SK-N-SH (cell line): ENCODE measurements at regions not wholly inside any gene's neighbourhood (a gene's known extent, or its start where the extent isn't known, plus 50 kb on each side); places are given as distances from the start of the nearest gene placed in this dataset.

ENCODE experiments used
- CTCF ChIA-PET: fragments of 300-600, 350-600 bp; formaldehyde crosslinking; extraction: SDS; loops from one replicate; lab custom pipeline; 2021; lab: Yijun Ruan, JAX
- POLR2A ChIA-PET: fragments of 350-600 bp; sonication (Branson Sonifier 250); formaldehyde crosslinking; extraction: SDS; loops from one replicate; lab custom pipeline; 2020; ENCODE audit warnings: antibody characterized with exemption, inconsistent platforms; lab: Yijun Ruan, JAX
- DNase-seq: peaks from one replicate; pipeline ENCODE4 v3.0.0; 2012
- H2AFZ ChIP-seq: fragments of 200-600 bp; sonication (generic); 2 replicates; pipeline ENCODE4 v1.8.1; 2016; ENCODE audit warnings: antibody characterized with exemption, mild to moderate bottlenecking, low read depth
- H3F3A ChIP-seq: fragments of 200-600 bp; sonication (generic); replicated peaks from 2 replicates; pipeline ENCODE3; 2016; ENCODE audit warnings: antibody characterized with exemption, mild to moderate bottlenecking; ENCODE audit not compliant: insufficient read depth
- H3K27ac ChIP-seq, 2 experiments: fragments of 200-500 bp in 1 of 2; fragments of 200-600 bp in 1 of 2; sonication (Bioruptor generic) in 1 of 2; sonication (generic), shearing (Covaris generic) in 1 of 2; 2 replicates each; pipeline versions ENCODE4 v1.5.1 to v1.6.1; 2014 to 2016; ENCODE audit warnings: low read depth in 2 of 2, inconsistent platforms in 1 of 2, low read length in 1 of 2, mild to moderate bottlenecking in 1 of 2, mixed read lengths in 1 of 2
- H3K27me3 ChIP-seq: fragments of 200-600 bp; sonication (generic), shearing (Covaris generic); 2 replicates; pipeline ENCODE4 v1.6.1; 2016; ENCODE audit warnings: mixed run types; ENCODE audit not compliant: insufficient read depth
- H3K36me3 ChIP-seq, 2 experiments: fragments of 200-500 bp in 1 of 2; fragments of 200-600 bp in 1 of 2; sonication (Bioruptor generic) in 1 of 2; sonication (generic) in 1 of 2; replicated peaks in 1 of 2; 2 replicates each; pipeline versions ENCODE3 to v1.5.1; 2014 to 2016; ENCODE audit warnings: low read length in 1 of 2, mild to moderate bottlenecking in 1 of 2; ENCODE audit not compliant: insufficient read depth in 2 of 2, control insufficient read depth in 1 of 2
- H3K4me1 ChIP-seq, 2 experiments: fragments of 200-500 bp in 1 of 2; fragments of 200-600 bp in 1 of 2; sonication (Bioruptor generic) in 1 of 2; sonication (generic), shearing (Covaris generic) in 1 of 2; 2 replicates each; pipeline versions ENCODE4 v1.5.1 to v1.6.1; 2014 to 2016; ENCODE audit warnings: low read depth in 1 of 2, low read length in 1 of 2, mixed run types in 1 of 2; ENCODE audit not compliant: insufficient read depth in 2 of 2, control insufficient read depth in 1 of 2
- H3K4me2 ChIP-seq: fragments of 200-600 bp; sonication (generic), shearing (Covaris generic); 2 replicates; pipeline ENCODE4 v1.6.1; 2017; ENCODE audit warnings: mixed run types
- H3K4me3 ChIP-seq, 2 experiments: fragments of 200-500 bp in 1 of 2; fragments of 200-600 bp in 1 of 2; sonication (Bioruptor generic) in 1 of 2; sonication (generic), shearing (Covaris generic) in 1 of 2; 2 replicates each; pipeline versions ENCODE4 v1.5.1 to v1.8.1; 2014 to 2016; ENCODE audit warnings: low read depth in 2 of 2, inconsistent platforms in 1 of 2, low read length in 1 of 2, mild to moderate bottlenecking in 1 of 2, mixed read lengths in 1 of 2, moderate library complexity in 1 of 2
- H3K79me2 ChIP-seq: fragments of 200-600 bp; sonication (generic); 2 replicates; pipeline ENCODE4 v1.8.1; 2017; ENCODE audit warnings: mild to moderate bottlenecking; ENCODE audit not compliant: insufficient read depth
- H3K9ac ChIP-seq: fragments of 200-600 bp; sonication (generic); 2 replicates; pipeline ENCODE4 v1.6.1; 2017; ENCODE audit warnings: mixed run types
- H3K9me2 ChIP-seq: fragments of 200-600 bp; sonication (generic); 2 replicates; pipeline ENCODE4 v1.6.1; 2017; ENCODE audit warnings: mixed run types
- H3K9me3 ChIP-seq: fragments of 200-600 bp; sonication (generic); 2 replicates; pipeline ENCODE4 v1.6.1; 2017; ENCODE audit warnings: mixed run types, mild to moderate bottlenecking, moderate library complexity
- H4K20me1 ChIP-seq: fragments of 200-600 bp; sonication (generic); 2 replicates; pipeline ENCODE4 v1.6.1; 2017; ENCODE audit warnings: mild to moderate bottlenecking, mixed run types; ENCODE audit not compliant: insufficient read depth
- CHD2 ChIP-seq: fragments of 150-350 bp; IDR thresholded peaks from 2 replicates; pipeline ENCODE4 v1.6.1; 2018; ENCODE audit warnings: low read length; ENCODE audit not compliant: partially characterized antibody
- EP300 ChIP-seq, 2 experiments: IDR thresholded peaks; 2 replicates each; pipeline versions ENCODE4 v1.4.0 to v1.6.1; 2012; ENCODE audit warnings: borderline replicate concordance in 1 of 2, low read depth in 1 of 2, low read length in 1 of 2
- FOXJ3 ChIP-seq: sonication (generic); formaldehyde crosslinking; IDR thresholded peaks from 2 replicates; pipeline ENCODE4 v1.5.1; 2020; ENCODE audit warnings: mild to moderate bottlenecking, missing genetic modification reagents
- FOXM1 ChIP-seq: IDR thresholded peaks from 2 replicates; pipeline ENCODE4 v1.4.0; 2012; ENCODE audit warnings: low read depth, mild to moderate bottlenecking
- GABPA ChIP-seq: IDR thresholded peaks from 2 replicates; pipeline ENCODE4 v1.4.0; 2012; ENCODE audit warnings: low read depth, mild to moderate bottlenecking
- MAX ChIP-seq: IDR thresholded peaks from 2 replicates; pipeline ENCODE4 v1.4.0; 2012; ENCODE audit warnings: low read depth
- MEF2A ChIP-seq: IDR thresholded peaks from 2 replicates; pipeline ENCODE4 v1.4.0; 2012; ENCODE audit warnings: low read depth, borderline replicate concordance
- POLR2AphosphoS5 ChIP-seq: IDR thresholded peaks from 2 replicates; pipeline ENCODE4 v1.6.1; 2012; ENCODE audit warnings: low read depth, low read length
- RAD21 ChIP-seq: IDR thresholded peaks from 2 replicates; pipeline ENCODE4 v1.6.1; 2012; ENCODE audit warnings: mild to moderate bottlenecking, low read length
- SIN3A ChIP-seq: IDR thresholded peaks from 2 replicates; pipeline ENCODE4 v1.6.1; 2012; ENCODE audit warnings: low read depth, mild to moderate bottlenecking, low read length, moderate library complexity, borderline replicate concordance
- TAF1 ChIP-seq: IDR thresholded peaks from 2 replicates; pipeline ENCODE4 v1.6.1; 2012; ENCODE audit warnings: low read depth, mild to moderate bottlenecking, low read length, moderate library complexity, borderline replicate concordance
- TCF12 ChIP-seq: IDR thresholded peaks from 2 replicates; pipeline ENCODE4 v1.4.0; 2012
- TEAD4 ChIP-seq: IDR thresholded peaks from 2 replicates; pipeline ENCODE4 v1.4.0; 2012; ENCODE audit warnings: mild to moderate bottlenecking, borderline replicate concordance; ENCODE audit not compliant: insufficient read depth
- USF2 ChIP-seq: fragments of 150-350 bp; IDR thresholded peaks from 2 replicates; pipeline ENCODE4 v1.6.1; 2017; ENCODE audit warnings: antibody characterized with exemption, low read length, low read depth, borderline replicate concordance
- YY1 ChIP-seq: IDR thresholded peaks from 2 replicates; pipeline ENCODE4 v1.4.0; 2012; ENCODE audit warnings: low read depth, mild to moderate bottlenecking
- WGBS: methylation state at CpG from one replicate; pipeline ENCODE4 v1.1.6; 2017; ENCODE audit warnings: low lambda C conversion rate; 5-methylcytosine and 5-hydroxymethylcytosine counted together
- TF ChIP-seq, protein P1 (sequence below): IDR thresholded peaks from 2 replicates; pipeline ENCODE4; 2012

DNA sequence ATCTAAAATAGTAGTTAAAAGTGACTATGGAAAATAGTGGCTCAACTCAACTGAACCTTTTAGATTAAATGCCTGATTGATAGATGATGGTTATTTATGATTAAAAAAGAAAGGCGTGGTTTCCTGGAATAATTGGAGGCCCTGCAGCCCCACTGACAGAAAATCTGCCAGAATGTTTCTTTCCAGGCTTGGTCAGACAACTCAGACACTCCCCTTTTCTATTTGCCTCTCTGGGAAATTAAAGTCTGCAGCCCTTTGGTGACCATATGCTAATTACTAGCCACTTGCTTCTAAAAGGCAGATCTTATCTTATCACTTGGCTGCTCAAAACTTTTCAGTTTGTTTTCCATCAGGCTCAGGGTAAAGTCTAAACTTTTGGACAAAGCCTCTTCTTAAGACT lies 506.0 kb downstream of the TMEM114 start:
- Histone ChIP-seq H3K9me3 (no peaks in the 10 kb centered on the region), H3K4me3 (no peak overlapping the region), H3K27ac (no peak overlapping the region), H3F3A (no peaks in the 10 kb centered on the region), H4K20me1 (no peaks in the 10 kb centered on the region), H3K9me2 (no peaks in the 10 kb centered on the region), H3K27me3 (no peaks in the 10 kb centered on the region), H3K4me1 (no peaks in the 10 kb centered on the region), H3K9ac (no peak overlapping the region), H3K36me3 (no peaks in the 10 kb centered on the region), H2AFZ (no peak overlapping the region), H3K79me2 (no peaks in the 10 kb centered on the region), H3K4me2 (no peak overlapping the region)
- POLR2A ChIA-PET, result no interaction called here
- 6% methylated on average over 1 of the region's 1 CpG for WGBS
- no peak for TF ChIP-seq GABPA
- TF ChIP-seq USF2, result no peak
- no peak for TF ChIP-seq MAX
- no peak for TF ChIP-seq FOXJ3 (CRISPR knock-in tag)
- no peak for TF ChIP-seq TCF12
- TF ChIP-seq TEAD4, result no peak
- no peak for TF ChIP-seq FOXM1
- TF ChIP-seq TAF1, result no peak
- no peak for TF ChIP-seq EP300 (IDR thresholded peaks at IDR 0.05; ENCODE audit: borderline replicate concordance in 1 of 2, low read depth in 1 of 2, low read length in 1 of 2)
- TF ChIP-seq, protein P1, sequence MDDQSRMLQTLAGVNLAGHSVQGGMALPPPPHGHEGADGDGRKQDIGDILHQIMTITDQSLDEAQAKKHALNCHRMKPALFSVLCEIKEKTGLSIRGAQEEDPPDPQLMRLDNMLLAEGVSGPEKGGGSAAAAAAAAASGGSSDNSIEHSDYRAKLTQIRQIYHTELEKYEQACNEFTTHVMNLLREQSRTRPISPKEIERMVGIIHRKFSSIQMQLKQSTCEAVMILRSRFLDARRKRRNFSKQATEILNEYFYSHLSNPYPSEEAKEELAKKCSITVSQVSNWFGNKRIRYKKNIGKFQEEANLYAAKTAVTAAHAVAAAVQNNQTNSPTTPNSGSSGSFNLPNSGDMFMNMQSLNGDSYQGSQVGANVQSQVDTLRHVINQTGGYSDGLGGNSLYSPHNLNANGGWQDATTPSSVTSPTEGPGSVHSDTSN, result no peak
- TF ChIP-seq POLR2AphosphoS5, result no peak
- TF ChIP-seq RAD21, result no peak
- CTCF ChIA-PET, result no interaction called here
- DNase-seq, result no peak

DNA sequence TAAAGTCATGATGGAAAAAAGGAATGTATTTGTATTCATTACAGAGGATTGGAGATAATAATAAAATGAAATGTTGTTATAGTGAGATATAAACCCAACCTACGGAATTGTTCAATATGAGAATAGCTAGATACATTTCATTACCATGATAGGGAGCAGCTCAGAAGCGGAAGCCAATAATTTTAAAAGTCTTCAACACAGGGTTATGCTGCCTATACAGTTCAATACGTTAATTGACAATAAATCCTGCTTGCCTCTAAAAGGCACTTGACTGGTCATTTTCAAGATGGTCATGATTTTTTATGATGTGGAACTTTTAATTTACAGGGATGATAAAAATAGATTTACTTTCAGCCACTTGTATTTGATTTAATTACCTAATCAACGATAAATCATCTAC lies 506.8 kb downstream of the TMEM114 start:
- no peak for DNase-seq
- no peaks in the 10 kb centered on the region for H3F3A ChIP-seq

More for the DNA sequence above, 506.8 kb downstream of the TMEM114 start:
- no peaks in the 10 kb centered on the region for H3K27me3 ChIP-seq
- ChIA-PET CTCF (interaction anchor here (0.8 to 1.0 kb wide), 2 partner anchors 11 to 14 kb away, joined by 3 read pairs; no protein-coding TSS in a partner anchor), POLR2A (no interaction called here)
- H2AFZ ChIP-seq, result no peak overlapping the region
- H3K9ac ChIP-seq, result no peak overlapping the region
- 4% methylated on average over 4 of the region's 4 CpGs for WGBS
- no peaks in the 10 kb centered on the region for H3K9me2 ChIP-seq
- no peak overlapping the region for H3K4me2 ChIP-seq
- TF ChIP-seq, protein P1, result no peak
- TF ChIP-seq SIN3A, result no peak
- no peak for TF ChIP-seq YY1
- TF ChIP-seq CHD2, result no peak
- no peak for TF ChIP-seq TAF1
- TF ChIP-seq MEF2A, result no peak
- H4K20me1 ChIP-seq, result no peaks in the 10 kb centered on the region
- no peak overlapping the region for H3K4me3 ChIP-seq
- H3K36me3 ChIP-seq, result no peaks in the 10 kb centered on the region
- H3K4me1 ChIP-seq, result no peaks in the 10 kb centered on the region
- no peak overlapping the region for H3K27ac ChIP-seq
- H3K9me3 ChIP-seq, result no peaks in the 10 kb centered on the region
- no peaks in the 10 kb centered on the region for H3K79me2 ChIP-seq
